ENCODE measurements at regions not wholly inside any gene's neighbourhood (a gene's known extent, or its start where the extent isn't known, plus 50 kb on each side); places are given as distances from the start of the nearest gene placed in this dataset.

DNA sequence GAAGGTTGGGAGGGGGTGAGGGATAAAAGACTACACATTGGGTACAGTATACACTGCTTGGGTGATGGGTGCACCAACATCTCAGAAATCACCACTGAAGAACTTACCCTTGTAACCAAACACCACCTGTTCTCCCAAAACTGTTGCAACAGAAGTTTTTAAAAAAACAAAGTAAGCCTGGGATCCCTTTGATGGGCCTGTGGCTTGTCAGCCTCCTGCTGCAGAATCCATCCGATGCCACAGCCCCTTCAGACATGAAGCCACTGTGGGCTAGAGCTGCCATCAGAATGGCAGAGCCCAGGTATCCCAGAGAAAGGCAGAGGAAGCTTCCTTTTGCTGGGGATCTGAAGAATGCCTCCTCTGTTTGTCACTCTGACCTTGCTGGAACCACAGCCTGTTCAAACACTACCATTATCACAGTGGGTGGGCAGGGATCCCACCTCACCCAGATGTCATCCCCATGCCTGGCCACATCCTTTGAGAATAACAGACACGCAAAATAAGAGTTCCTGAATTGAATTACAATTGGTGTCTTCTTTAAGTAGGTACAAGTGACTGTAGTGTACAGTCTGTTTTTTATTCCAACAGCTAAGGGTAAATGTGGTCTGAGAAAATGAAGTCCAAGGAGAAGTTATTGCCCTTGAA is 78.1 kb upstream of the DIRAS2 start:
- no peaks in the 10 kb centered on the region for H3K36me3 ChIP-seq
- DNase-seq, result no peak
- no peak overlapping the region for H3K27ac ChIP-seq
- H3K9me3 ChIP-seq, result no peaks in the 10 kb centered on the region
- no peak overlapping the region for H3K4me3 ChIP-seq
- intact Hi-C loops (cut with DNase I), result no loop called here
- WGBS, 3 donors, result 68 to 74% (median 73%) methylated on average over 2 of the region's 2 CpGs
- H3K27me3 ChIP-seq, result no peaks in the 10 kb centered on the region
- H3K4me1 ChIP-seq (ENCODE audit: insufficient read depth), result no peaks in the 10 kb centered on the region
- TF ChIP-seq, protein P1, sequence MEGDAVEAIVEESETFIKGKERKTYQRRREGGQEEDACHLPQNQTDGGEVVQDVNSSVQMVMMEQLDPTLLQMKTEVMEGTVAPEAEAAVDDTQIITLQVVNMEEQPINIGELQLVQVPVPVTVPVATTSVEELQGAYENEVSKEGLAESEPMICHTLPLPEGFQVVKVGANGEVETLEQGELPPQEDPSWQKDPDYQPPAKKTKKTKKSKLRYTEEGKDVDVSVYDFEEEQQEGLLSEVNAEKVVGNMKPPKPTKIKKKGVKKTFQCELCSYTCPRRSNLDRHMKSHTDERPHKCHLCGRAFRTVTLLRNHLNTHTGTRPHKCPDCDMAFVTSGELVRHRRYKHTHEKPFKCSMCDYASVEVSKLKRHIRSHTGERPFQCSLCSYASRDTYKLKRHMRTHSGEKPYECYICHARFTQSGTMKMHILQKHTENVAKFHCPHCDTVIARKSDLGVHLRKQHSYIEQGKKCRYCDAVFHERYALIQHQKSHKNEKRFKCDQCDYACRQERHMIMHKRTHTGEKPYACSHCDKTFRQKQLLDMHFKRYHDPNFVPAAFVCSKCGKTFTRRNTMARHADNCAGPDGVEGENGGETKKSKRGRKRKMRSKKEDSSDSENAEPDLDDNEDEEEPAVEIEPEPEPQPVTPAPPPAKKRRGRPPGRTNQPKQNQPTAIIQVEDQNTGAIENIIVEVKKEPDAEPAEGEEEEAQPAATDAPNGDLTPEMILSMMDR (IDR thresholded peaks at IDR 0.05), result no peak
- TF ChIP-seq POLR2A (IDR thresholded peaks at IDR 0.05) (no peak), EP300 (IDR thresholded peaks at IDR 0.05) (no peak)

DNA sequence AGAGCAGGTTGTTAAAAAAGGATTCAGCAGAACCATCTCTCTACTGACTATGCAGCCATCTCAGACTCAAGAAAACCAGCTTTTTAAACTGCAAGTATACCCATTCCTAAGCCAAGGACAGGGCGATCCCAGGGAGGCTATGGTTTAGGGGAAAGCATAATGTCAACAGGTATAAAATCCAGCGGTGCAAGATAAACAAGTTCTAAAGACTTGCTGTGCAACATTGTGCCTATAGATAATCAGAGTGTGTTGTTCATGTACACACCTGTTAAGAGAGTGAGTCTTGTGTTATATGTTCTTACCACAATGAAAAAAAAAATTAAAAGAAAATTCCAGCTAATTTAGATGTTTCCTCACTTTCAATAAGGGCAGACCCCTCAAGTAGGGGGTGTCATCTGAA is 63.6 kb upstream of the DIRAS2 start:
- H3K9me3 ChIP-seq, result no peaks in the 10 kb centered on the region
- TF ChIP-seq, protein P1 (IDR thresholded peaks at IDR 0.05), result no peak
- TF ChIP-seq POLR2A (IDR thresholded peaks at IDR 0.05) (no peak), EP300 (IDR thresholded peaks at IDR 0.05) (no peak)
- H3K27me3 ChIP-seq, result no peaks in the 10 kb centered on the region
- H3K4me1 ChIP-seq (ENCODE audit: insufficient read depth), result no peaks in the 10 kb centered on the region
- H3K36me3 ChIP-seq, result no peaks in the 10 kb centered on the region
- H3K27ac ChIP-seq, result no peak overlapping the region
- DNase-seq, result no peak
- WGBS, 3 donors, result 80 to 91% (median 82%) methylated on average over 2 of the region's 2 CpGs
- no peak overlapping the region for H3K4me3 ChIP-seq
- intact Hi-C loops (cut with DNase I), result no loop called here

DNA sequence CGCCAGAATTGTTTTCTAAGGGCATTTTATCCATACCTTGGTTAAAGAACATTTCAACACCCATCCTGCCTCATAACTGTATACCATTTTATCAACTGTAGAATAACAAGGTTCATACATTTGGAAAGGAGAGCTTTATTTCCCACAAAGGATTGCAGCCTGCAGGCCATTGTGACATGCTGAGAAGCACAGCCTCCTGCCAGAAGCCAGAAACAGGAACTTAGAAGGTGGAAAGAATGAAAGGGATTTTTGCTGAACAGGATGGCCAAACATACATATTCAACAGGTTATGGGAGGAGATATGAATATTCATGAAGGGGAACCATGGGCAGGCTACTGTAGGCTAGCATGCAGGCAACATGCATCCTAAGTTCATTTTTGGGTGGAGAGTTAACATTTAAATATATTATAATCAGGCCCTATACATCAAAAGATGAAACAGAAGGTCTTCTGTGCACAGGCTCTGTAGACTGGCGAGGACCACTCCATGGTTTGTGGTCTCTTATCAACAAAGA is 59.9 kb upstream of the DIRAS2 start:
- 53 to 74% (median 70%) methylated on average over 2 of the region's 2 CpGs for WGBS, 3 donors
- intact Hi-C loops (cut with DNase I), result loop anchor here in 1 of 4 donors (5.0 kb wide), 1 partner anchor 755 kb away; no protein-coding TSS in a partner anchor

DNA sequence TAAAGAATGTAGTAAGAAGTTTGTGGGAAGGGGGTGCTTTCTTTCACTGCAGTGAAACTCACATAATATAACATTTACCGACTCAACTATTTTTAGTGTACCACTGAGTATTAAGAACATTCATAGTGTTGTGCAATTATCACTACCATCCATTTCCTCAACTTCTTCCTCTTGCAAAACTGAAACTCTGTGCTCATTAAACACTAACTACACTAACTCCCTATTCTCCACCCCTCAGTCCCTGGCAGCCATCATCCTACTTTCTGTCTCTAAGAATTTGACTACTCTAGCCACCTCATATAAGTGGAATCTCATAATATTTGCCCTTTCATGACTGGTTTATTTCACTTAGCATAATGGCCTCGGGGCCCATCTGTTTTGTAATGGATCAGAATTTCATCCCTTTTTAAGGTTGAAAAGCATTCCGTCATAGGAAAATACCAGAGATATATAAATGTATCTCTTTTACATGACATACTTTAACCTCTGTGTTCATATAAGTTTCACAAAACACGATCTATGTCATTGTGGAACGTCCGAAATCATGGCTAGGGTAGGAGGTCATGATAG is 56.3 kb upstream of the DIRAS2 start:
- Histone ChIP-seq H3K36me3 (no peaks in the 10 kb centered on the region), H3K9me3 (no peaks in the 10 kb centered on the region), H3K27ac (no peak overlapping the region), H3K4me1 (ENCODE audit: insufficient read depth) (no peaks in the 10 kb centered on the region), H3K27me3 (no peaks in the 10 kb centered on the region), H3K4me3 (no peak overlapping the region)
- TF ChIP-seq EP300 (IDR thresholded peaks at IDR 0.05) (no peak), POLR2A (IDR thresholded peaks at IDR 0.05) (no peak)
- TF ChIP-seq, protein P1 (IDR thresholded peaks at IDR 0.05), result no peak
- DNase-seq, result no peak
- 83 to 84% (median 83%) methylated on average over 6 of the region's 6 CpGs for WGBS, 3 donors
- intact Hi-C loops (cut with DNase I), result no loop called here

More for the DNA sequence above, 59.9 kb upstream of the DIRAS2 start:
- no peak for DNase-seq
- no peak overlapping the region for H3K27ac ChIP-seq
- H3K27me3 ChIP-seq, result no peaks in the 10 kb centered on the region
- H3K4me1 ChIP-seq (ENCODE audit: insufficient read depth), result no peaks in the 10 kb centered on the region
- TF ChIP-seq POLR2A (IDR thresholded peaks at IDR 0.05) (no peak), EP300 (IDR thresholded peaks at IDR 0.05) (no peak)
- TF ChIP-seq, protein P1 (IDR thresholded peaks at IDR 0.05), result no peak
- H3K36me3 ChIP-seq, result no peaks in the 10 kb centered on the region
- H3K4me3 ChIP-seq, result no peak overlapping the region
- H3K9me3 ChIP-seq, result no peaks in the 10 kb centered on the region
